OCI-LY1 (cell line): ENCODE measurements at regions not wholly inside any gene's neighbourhood (a gene's known extent, or its start where the extent isn't known, plus 50 kb on each side); places are given as distances from the start of the nearest gene placed in this dataset.

ENCODE experiments used
- H2AFZ ChIP-seq: fragments of 200-600 bp; sonication (generic), shearing (Covaris generic); 2 replicates; pipeline ENCODE4 v1.6.0; 2014; ENCODE audit warnings: antibody characterized with exemption, mild to moderate bottlenecking, low read length
- H3F3A ChIP-seq: fragments of 200-600 bp; sonication (generic), shearing (Covaris generic); 2 replicates; pipeline ENCODE4 v1.6.0; 2014; ENCODE audit warnings: mild to moderate bottlenecking, antibody characterized with exemption, low read length, moderate library complexity; ENCODE audit not compliant: insufficient read depth
- H3K27ac ChIP-seq: fragments of 200-600 bp; sonication (generic); 2 replicates; pipeline ENCODE4 v1.5.1; 2014; ENCODE audit warnings: low read length, mixed run types, mild to moderate bottlenecking, low read depth; ENCODE audit not compliant: poor library complexity, severe bottlenecking
- H3K27me3 ChIP-seq: fragments of 200-600 bp; sonication (generic); 2 replicates; pipeline ENCODE4 v1.6.0; 2014; ENCODE audit warnings: antibody characterized with exemption, mild to moderate bottlenecking, low read length, moderate library complexity; ENCODE audit not compliant: insufficient read depth
- H3K36me3 ChIP-seq: fragments of 200-600 bp; sonication (generic); 2 replicates; pipeline ENCODE4 v1.6.1; 2014; ENCODE audit warnings: mild to moderate bottlenecking, antibody characterized with exemption, low read length, moderate library complexity, mixed read lengths; ENCODE audit not compliant: insufficient read depth
- H3K4me1 ChIP-seq: fragments of 200-600 bp; sonication (generic); 2 replicates; pipeline ENCODE4 v1.5.1; 2014; ENCODE audit warnings: mild to moderate bottlenecking, low read length, moderate library complexity; ENCODE audit not compliant: insufficient read depth, severe bottlenecking
- H3K4me2 ChIP-seq: fragments of 200-600 bp; sonication (generic), shearing (Covaris generic); 2 replicates; pipeline ENCODE4 v1.6.1; 2014; ENCODE audit warnings: low read length
- H3K4me3 ChIP-seq: fragments of 200-600 bp; sonication (generic); 2 replicates; pipeline ENCODE4 v1.5.1; 2014; ENCODE audit warnings: low read length, low read depth, mild to moderate bottlenecking, mixed read lengths; ENCODE audit not compliant: poor library complexity, severe bottlenecking
- H3K79me2 ChIP-seq: fragments of 200-600 bp; shearing (Covaris generic); 2 replicates; pipeline ENCODE4 v1.6.1; 2016; ENCODE audit warnings: mixed run types, low read length, mixed read lengths; ENCODE audit not compliant: insufficient read depth
- H3K9ac ChIP-seq: fragments of 200-600 bp; sonication (generic), shearing (Covaris generic); 2 replicates; pipeline ENCODE4 v1.6.1; 2014; ENCODE audit warnings: mild to moderate bottlenecking, low read length, mixed read lengths
- H3K9me2 ChIP-seq: fragments of 200-600 bp; sonication (generic), shearing (Covaris generic); 2 replicates; pipeline ENCODE4 v1.6.1; 2014; ENCODE audit warnings: low read depth, mild to moderate bottlenecking, low read length, mixed read lengths
- H3K9me3 ChIP-seq: fragments of 200-600 bp; shearing (Covaris generic); 2 replicates; pipeline ENCODE4 v1.6.1; 2014; ENCODE audit warnings: low read length, mixed read lengths
- H4K20me1 ChIP-seq: fragments of 200-600 bp; sonication (generic), shearing (Covaris generic); 2 replicates; pipeline ENCODE4 v1.6.0; 2016; ENCODE audit warnings: mild to moderate bottlenecking, low read length; ENCODE audit not compliant: insufficient read depth
- CTCF ChIP-seq: fragments of 200-600 bp; sonication (generic), shearing (Covaris generic); IDR thresholded peaks from 2 replicates; pipeline ENCODE4 v1.5.1; 2017; ENCODE audit warnings: mild to moderate bottlenecking, antibody characterized with exemption, low read length, moderate library complexity, mixed read lengths
- EZH2 ChIP-seq: fragments of 200-600 bp; sonication (generic), shearing (Covaris generic); IDR thresholded peaks from 2 replicates; pipeline ENCODE4 v1.8.0; 2017; ENCODE audit warnings: borderline replicate concordance, mixed run types, mild to moderate bottlenecking, antibody characterized with exemption, low read length, moderate library complexity, mixed read lengths

- no peak overlapping the region for H3K4me2 ChIP-seq
- no peak overlapping the region for H3K27ac ChIP-seq
- no peaks in the 10 kb centered on the region for H3K27me3 ChIP-seq
- no peaks in the 10 kb centered on the region for H3F3A ChIP-seq
- no peak overlapping the region for H3K4me3 ChIP-seq
- H4K20me1 ChIP-seq: no peaks in the 10 kb centered on the region
- H3K36me3 ChIP-seq: no peaks in the 10 kb centered on the region
- TF ChIP-seq EZH2 (no peak), CTCF (no peak)
- H2AFZ ChIP-seq: no peak overlapping the region
- H3K79me2 ChIP-seq: no peaks in the 10 kb centered on the region
- no peak overlapping the region for H3K9ac ChIP-seq
- no peaks in the 10 kb centered on the region for H3K9me3 ChIP-seq
- H3K9me2 ChIP-seq: no peaks in the 10 kb centered on the region
- no peaks in the 10 kb centered on the region for H3K4me1 ChIP-seq
These were observed 266.2 kb upstream of the PLET1 start for GRCh38 chr11:112526699-112527416.

- Histone ChIP-seq H3K9me3 (no peaks in the 10 kb centered on the region), H3K9me2 (no peaks in the 10 kb centered on the region), H2AFZ (no peak overlapping the region), H3K4me3 (no peak overlapping the region), H3K27me3 (no peaks in the 10 kb centered on the region), H3K4me1 (no peaks in the 10 kb centered on the region), H3K79me2 (no peaks in the 10 kb centered on the region), H3K36me3 (no peaks in the 10 kb centered on the region), H3K9ac (no peak overlapping the region), H3K4me2 (no peak overlapping the region), H3K27ac (no peak overlapping the region), H3F3A (no peaks in the 10 kb centered on the region), H4K20me1 (no peaks in the 10 kb centered on the region)
- no peak for TF ChIP-seq EZH2
- TF ChIP-seq CTCF: no peak
These were observed 268.4 kb upstream of the PLET1 start for GRCh38 chr11:112529071-112529470.

GRCh38 chr11:112532506-112532905, 271.8 kb upstream of the PLET1 start:
- Histone ChIP-seq H3K27me3 (no peaks in the 10 kb centered on the region), H3K4me3 (no peak overlapping the region), H3F3A (no peaks in the 10 kb centered on the region), H3K9me3 (no peaks in the 10 kb centered on the region), H3K4me2 (no peak overlapping the region), H4K20me1 (no peaks in the 10 kb centered on the region), H3K4me1 (no peaks in the 10 kb centered on the region), H3K9me2 (no peaks in the 10 kb centered on the region), H3K79me2 (no peaks in the 10 kb centered on the region), H3K9ac (no peak overlapping the region), H3K36me3 (no peaks in the 10 kb centered on the region), H3K27ac (no peak overlapping the region), H2AFZ (no peak overlapping the region)
- TF ChIP-seq EZH2 (no peak), CTCF (no peak)
